ENCODE measurements at regions not wholly inside any gene's neighbourhood (a gene's known extent, or its start where the extent isn't known, plus 50 kb on each side); places are given as distances from the start of the nearest gene placed in this dataset.

- no peaks in the 10 kb centered on the region for H3K9me3 ChIP-seq (ENCODE audit: insufficient read depth, low read length, severe bottlenecking)
These were observed 229.9 kb upstream of the AFF2 start for GRCh38 chrX:148270499-148270898.

DNA sequence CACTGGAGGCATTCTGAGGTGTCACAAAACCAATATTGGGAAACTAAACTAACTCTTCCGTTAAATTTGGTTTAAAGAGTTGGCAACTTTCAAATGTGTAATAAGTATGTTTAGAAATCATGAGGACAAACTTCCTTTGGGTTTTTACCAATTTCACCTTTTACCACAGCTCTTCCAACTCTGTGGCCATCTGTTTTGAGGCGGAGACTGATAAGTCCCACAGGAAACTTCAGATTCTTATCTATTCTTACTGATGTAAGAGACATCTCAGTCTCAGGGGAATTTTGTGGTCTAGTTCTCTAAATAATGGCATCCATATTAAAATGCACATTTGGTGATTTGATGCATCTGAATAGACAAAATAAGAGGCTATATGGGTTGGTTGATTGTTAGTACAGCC lies 229.2 kb upstream of the AFF2 start:
- Histone ChIP-seq H3K79me2 (ENCODE audit: insufficient read depth, low read length) (no peaks in the 10 kb centered on the region), H4K20me1 (ENCODE audit: insufficient read depth, low read length) (no peaks in the 10 kb centered on the region), H3K4me2 (ENCODE audit: insufficient read depth, low read length) (peak overlapping the region; percentile 8; the same call in 1 of the 2 replicates), H3K4me1 (ENCODE audit: insufficient read depth, low read length) (peaks cover 55% of the 10 kb centered on the region), H3K9ac (ENCODE audit: low read depth, low read length) (peak overlapping the region; percentile 25; the same call in 1 of the 2 replicates), H3K27ac (ENCODE audit: low read length) (peak overlapping the region; percentile 70), H3K36me3 (ENCODE audit: insufficient read depth, low read length) (no peaks in the 10 kb centered on the region), H2AFZ (ENCODE audit: low read depth, low read length) (no peak overlapping the region), H3K27me3 (ENCODE audit: insufficient read depth, low read length, poor library complexity) (no peaks in the 10 kb centered on the region), H3K4me3 (ENCODE audit: low read depth in 1 of 2, low read length in 2 of 2) (no peak overlapping the region), H3K9me3 (ENCODE audit: insufficient read depth, low read length, severe bottlenecking) (no peaks in the 10 kb centered on the region)
- DNase-seq (peak; percentile 52), ATAC-seq (ENCODE audit: insufficient read depth, low read depth) (peak; percentile 80)
- TF ChIP-seq, protein P1, sequence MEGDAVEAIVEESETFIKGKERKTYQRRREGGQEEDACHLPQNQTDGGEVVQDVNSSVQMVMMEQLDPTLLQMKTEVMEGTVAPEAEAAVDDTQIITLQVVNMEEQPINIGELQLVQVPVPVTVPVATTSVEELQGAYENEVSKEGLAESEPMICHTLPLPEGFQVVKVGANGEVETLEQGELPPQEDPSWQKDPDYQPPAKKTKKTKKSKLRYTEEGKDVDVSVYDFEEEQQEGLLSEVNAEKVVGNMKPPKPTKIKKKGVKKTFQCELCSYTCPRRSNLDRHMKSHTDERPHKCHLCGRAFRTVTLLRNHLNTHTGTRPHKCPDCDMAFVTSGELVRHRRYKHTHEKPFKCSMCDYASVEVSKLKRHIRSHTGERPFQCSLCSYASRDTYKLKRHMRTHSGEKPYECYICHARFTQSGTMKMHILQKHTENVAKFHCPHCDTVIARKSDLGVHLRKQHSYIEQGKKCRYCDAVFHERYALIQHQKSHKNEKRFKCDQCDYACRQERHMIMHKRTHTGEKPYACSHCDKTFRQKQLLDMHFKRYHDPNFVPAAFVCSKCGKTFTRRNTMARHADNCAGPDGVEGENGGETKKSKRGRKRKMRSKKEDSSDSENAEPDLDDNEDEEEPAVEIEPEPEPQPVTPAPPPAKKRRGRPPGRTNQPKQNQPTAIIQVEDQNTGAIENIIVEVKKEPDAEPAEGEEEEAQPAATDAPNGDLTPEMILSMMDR (IDR thresholded peaks at IDR 0.05; ENCODE audit: borderline replicate concordance, extremely low read depth, low read length, poor library complexity, severe bottlenecking): no peak
- no peak for TF ChIP-seq EZH2 (IDR thresholded peaks at IDR 0.05; ENCODE audit: borderline replicate concordance, low read depth, low read length, severe bottlenecking)

More at GRCh38 chrX:148270499-148270898, 229.9 kb upstream of the AFF2 start:
- no peak overlapping the region for H2AFZ ChIP-seq (ENCODE audit: low read depth, low read length)
- no peaks in the 10 kb centered on the region for H4K20me1 ChIP-seq (ENCODE audit: insufficient read depth, low read length)
- H3K79me2 ChIP-seq (ENCODE audit: insufficient read depth, low read length): no peaks in the 10 kb centered on the region
- ATAC-seq (ENCODE audit: insufficient read depth, low read depth) (peak; percentile 35; the same call in 1 of the 3 replicates), DNase-seq (no peak)
- H3K27me3 ChIP-seq (ENCODE audit: insufficient read depth, low read length, poor library complexity): no peaks in the 10 kb centered on the region
- H3K4me2 ChIP-seq (ENCODE audit: insufficient read depth, low read length): 0 out of 2 replicates have a peak overlapping the region, but pooled peaks have one; percentile 12
- no peak overlapping the region for H3K4me3 ChIP-seq (ENCODE audit: low read depth in 1 of 2, low read length in 2 of 2)
- no peaks in the 10 kb centered on the region for H3K36me3 ChIP-seq (ENCODE audit: insufficient read depth, low read length)
- H3K27ac ChIP-seq (ENCODE audit: low read length): peak overlapping the region; percentile 70
- H3K4me1 ChIP-seq (ENCODE audit: insufficient read depth, low read length): peaks cover 55% of the 10 kb centered on the region
- no peak for TF ChIP-seq EZH2 (IDR thresholded peaks at IDR 0.05; ENCODE audit: borderline replicate concordance, low read depth, low read length, severe bottlenecking)
- TF ChIP-seq, protein P1 (IDR thresholded peaks at IDR 0.05; ENCODE audit: borderline replicate concordance, extremely low read depth, low read length, poor library complexity, severe bottlenecking): no peak
- H3K9ac ChIP-seq (ENCODE audit: low read depth, low read length): no peak overlapping the region

GRCh38 chrX:148281920-148282319 lies 218.5 kb upstream of the AFF2 start:
- Histone ChIP-seq H3K4me3 (ENCODE audit: low read depth in 1 of 2, low read length in 2 of 2) (no peak overlapping the region), H4K20me1 (ENCODE audit: insufficient read depth, low read length) (no peaks in the 10 kb centered on the region), H3K4me2 (ENCODE audit: insufficient read depth, low read length) (no peak overlapping the region), H3K4me1 (ENCODE audit: insufficient read depth, low read length) (peaks cover 52% of the 10 kb centered on the region), H3K36me3 (ENCODE audit: insufficient read depth, low read length) (no peaks in the 10 kb centered on the region), H3K9me3 (ENCODE audit: insufficient read depth, low read length, severe bottlenecking) (no peaks in the 10 kb centered on the region), H2AFZ (ENCODE audit: low read depth, low read length) (no peak overlapping the region), H3K27me3 (ENCODE audit: insufficient read depth, low read length, poor library complexity) (no peaks in the 10 kb centered on the region), H3K27ac (ENCODE audit: low read length) (peak overlapping the region; percentile 65), H3K79me2 (ENCODE audit: insufficient read depth, low read length) (no peaks in the 10 kb centered on the region), H3K9ac (ENCODE audit: low read depth, low read length) (no peak overlapping the region)
- TF ChIP-seq, protein P1 (IDR thresholded peaks at IDR 0.05; ENCODE audit: borderline replicate concordance, extremely low read depth, low read length, poor library complexity, severe bottlenecking): no peak
- TF ChIP-seq EZH2 (IDR thresholded peaks at IDR 0.05; ENCODE audit: borderline replicate concordance, low read depth, low read length, severe bottlenecking): no peak
- DNase-seq (no peak), ATAC-seq (ENCODE audit: insufficient read depth, low read depth) (no peak)

All from DND-41 (cell line).